Iris pigment epithelial cell (primary cell): ENCODE measurements at regions not wholly inside any gene's neighbourhood (a gene's known extent, or its start where the extent isn't known, plus 50 kb on each side); places are given as distances from the start of the nearest gene placed in this dataset.
A peak's percentile ranks its signal among the peaks of the same experiment; 100 is the strongest.

Experiments
- DNase-seq: peaks from one replicate; pipeline ENCODE4 v3.0.0-alpha.2; 2011; ENCODE audit warnings: low read depth

GRCh38 chr2:102967451-102967850 is 205.6 kb downstream of the TMEM182 start:
- DNase-seq: peak; percentile 28

- DNase-seq: no peak
These were observed 206.5 kb downstream of the TMEM182 start for GRCh38 chr2:102968375-102968774.

- DNase-seq: no peak
These were observed 209.9 kb downstream of the TMEM182 start for GRCh38 chr2:102971701-102972100.

- DNase-seq: peak; percentile 10
These were observed 214.5 kb downstream of the TMEM182 start for GRCh38 chr2:102975996-102976975.

- no peak for DNase-seq
These were observed 215.7 kb downstream of the TMEM182 start for GRCh38 chr2:102977426-102978090.

GRCh38 chr2:102978091-102978490 is 216.3 kb downstream of the TMEM182 start:
- no peak for DNase-seq

GRCh38 chr2:102979429-102979828 is 217.6 kb downstream of the TMEM182 start:
- no peak for DNase-seq

- no peak for DNase-seq
These were observed 222.0 kb downstream of the TMEM182 start for GRCh38 chr2:102983786-102984185.

GRCh38 chr2:102986826-102987490 is 225.1 kb downstream of the TMEM182 start:
- no peak for DNase-seq

GRCh38 chr2:102992607-102993006 is 230.8 kb downstream of the TMEM182 start:
- no peak for DNase-seq

GRCh38 chr2:102999958-103000357 is 238.1 kb downstream of the TMEM182 start:
- DNase-seq: no peak

- DNase-seq: no peak
These were observed 241.1 kb downstream of the TMEM182 start for GRCh38 chr2:103002954-103003353.

- no peak for DNase-seq
These were observed 242.0 kb downstream of the TMEM182 start for GRCh38 chr2:103003750-103004260.

- DNase-seq: no peak
These were observed 242.7 kb downstream of the TMEM182 start for GRCh38 chr2:103004426-103004942.

GRCh38 chr2:103005393-103005792 is 243.6 kb downstream of the TMEM182 start:
- DNase-seq: no peak

- no peak for DNase-seq
These were observed 245.3 kb downstream of the TMEM182 start for GRCh38 chr2:103007086-103007485.

- DNase-seq: no peak
These were observed 246.8 kb downstream of the TMEM182 start for GRCh38 chr2:103008586-103008985.

- DNase-seq: no peak
These were observed 248.0 kb downstream of the TMEM182 start for GRCh38 chr2:103009871-103010270.

- DNase-seq: no peak
These were observed 248.5 kb downstream of the TMEM182 start for GRCh38 chr2:103010306-103010705.

- DNase-seq: no peak
These were observed 248.9 kb downstream of the TMEM182 start for GRCh38 chr2:103010751-103011150.

GRCh38 chr2:103012590-103012989 is 250.8 kb downstream of the TMEM182 start:
- DNase-seq: no peak

- DNase-seq: no peak
These were observed 263.2 kb downstream of the TMEM182 start for GRCh38 chr2:103025056-103025455.
